DLD1 (cell line): ENCODE measurements at regions not wholly inside any gene's neighbourhood (a gene's known extent, or its start where the extent isn't known, plus 50 kb on each side); places are given as distances from the start of the nearest gene placed in this dataset.

Experiments used
- in situ Hi-C: cut with HindIII; loops from 2 replicates; pipeline ENCODE4 v1.10.0; 2017; ENCODE audit warnings: low sequenced_read_pairs

DNA sequence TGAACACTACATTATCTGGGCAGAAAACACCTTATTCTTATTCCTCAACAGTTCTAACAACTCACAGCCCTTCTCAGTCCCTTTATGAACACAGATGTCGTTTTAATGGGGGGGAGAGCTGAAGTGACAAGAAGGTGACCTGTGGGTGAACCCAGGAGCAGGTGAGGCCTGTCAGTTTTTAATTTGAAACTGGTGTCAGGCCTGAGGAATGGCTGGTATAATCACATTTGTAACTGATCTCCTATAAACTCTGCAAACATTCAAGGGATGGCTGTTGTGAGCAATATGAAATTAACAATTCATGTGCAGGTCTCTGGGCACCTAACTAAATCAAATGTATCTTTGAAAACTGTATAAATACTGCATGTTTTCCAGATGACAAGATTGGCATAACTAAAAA is 362.1 kb upstream of the NR5A2 start:
- in situ Hi-C loops, result no loop called here

DNA sequence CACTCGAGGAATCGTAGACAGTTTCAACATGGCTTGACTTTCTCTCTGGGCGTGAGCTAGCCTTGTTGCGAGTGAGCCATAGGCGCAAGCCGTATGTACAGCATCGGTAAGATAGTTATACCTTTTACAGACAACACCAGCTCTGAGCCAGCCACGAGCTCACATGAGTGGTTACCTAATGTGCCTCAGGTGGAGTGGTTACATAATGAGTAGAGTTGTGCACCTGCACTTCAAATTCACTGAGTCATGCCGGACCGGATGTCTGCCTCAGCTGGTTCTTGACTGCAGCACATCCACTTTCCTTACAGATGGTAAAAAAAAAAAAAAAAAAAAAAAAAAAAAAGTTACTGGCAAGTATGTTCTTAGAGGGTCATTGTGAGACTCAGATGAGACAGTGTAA is 360.4 kb upstream of the NR5A2 start:
- in situ Hi-C loops, result no loop called here

DNA sequence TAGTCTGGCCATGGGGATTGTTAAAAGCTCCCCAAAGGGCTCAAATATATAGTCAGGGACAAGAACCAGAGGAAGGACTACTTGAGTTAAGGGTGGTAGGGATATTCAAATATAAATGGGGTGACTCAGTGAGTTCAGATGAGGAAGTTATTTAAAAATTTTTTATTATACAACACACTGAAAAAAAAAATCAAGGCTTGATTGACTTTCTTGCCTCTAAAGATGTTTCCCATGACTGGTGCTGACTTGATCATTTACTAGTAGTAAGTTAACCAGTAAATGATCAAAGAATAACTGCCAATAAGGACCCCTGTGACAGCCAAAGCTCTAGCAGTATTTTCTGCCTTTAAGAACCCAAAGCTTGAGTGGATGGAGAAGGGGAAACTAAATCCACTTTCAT is 357.6 kb upstream of the NR5A2 start:
- in situ Hi-C loops, result no loop called here

DNA sequence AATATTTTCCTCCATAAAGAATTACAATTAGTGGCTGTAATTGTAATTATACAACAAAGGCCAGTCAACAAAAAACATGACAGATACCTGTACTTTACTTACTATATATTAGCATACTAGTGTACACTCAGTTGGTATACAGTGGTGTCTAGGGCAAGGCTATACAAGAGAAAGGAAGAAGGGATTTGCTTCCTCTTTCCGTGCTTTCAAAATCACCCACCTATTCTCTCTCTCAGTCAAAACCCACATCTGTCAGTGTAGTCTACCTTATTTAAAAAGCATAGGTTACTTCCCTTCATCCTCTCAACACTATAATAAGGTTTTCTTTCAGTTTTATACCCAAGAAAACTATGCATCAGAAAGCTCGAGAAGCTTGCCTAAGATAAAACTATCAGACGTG is 355.8 kb upstream of the NR5A2 start:
- in situ Hi-C loops, result no loop called here

DNA sequence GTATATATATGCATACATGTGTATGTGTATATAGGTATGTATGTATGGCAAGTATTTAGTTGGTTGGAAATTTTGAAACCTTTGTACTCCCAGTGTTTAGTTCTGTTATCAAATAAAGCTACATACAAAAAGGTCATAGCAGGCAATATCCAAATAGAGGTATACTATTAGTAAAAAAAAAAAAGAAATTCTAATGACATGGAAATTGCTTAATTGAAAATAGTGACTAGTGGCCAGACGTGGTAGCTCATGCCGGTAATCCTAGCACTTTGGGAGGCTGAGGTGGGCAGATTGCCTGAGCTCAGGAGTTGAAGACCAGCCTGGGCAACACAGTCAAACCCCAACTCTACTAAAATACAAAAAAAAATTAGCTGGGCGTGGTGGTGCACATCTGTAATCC is 351.6 kb upstream of the NR5A2 start:
- in situ Hi-C loops, result no loop called here

DNA sequence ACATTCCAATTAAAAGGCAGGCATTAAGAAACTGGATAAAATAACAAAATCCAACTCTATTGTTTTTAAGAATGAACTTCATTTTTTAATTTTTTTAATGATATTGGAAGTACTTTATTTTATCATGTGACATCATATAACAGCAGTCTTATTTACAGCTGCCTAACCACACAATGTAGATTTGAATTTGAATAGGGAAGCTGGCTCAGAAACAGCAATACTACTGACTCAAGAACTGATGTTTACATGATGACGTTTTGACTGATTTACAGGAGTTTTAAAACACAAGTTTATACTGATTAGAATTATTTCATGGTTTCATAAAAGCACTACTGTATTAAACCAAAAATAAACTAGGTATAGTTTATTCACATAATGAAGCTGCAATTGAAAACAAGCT is 348.7 kb upstream of the NR5A2 start:
- in situ Hi-C loops, result no loop called here

DNA sequence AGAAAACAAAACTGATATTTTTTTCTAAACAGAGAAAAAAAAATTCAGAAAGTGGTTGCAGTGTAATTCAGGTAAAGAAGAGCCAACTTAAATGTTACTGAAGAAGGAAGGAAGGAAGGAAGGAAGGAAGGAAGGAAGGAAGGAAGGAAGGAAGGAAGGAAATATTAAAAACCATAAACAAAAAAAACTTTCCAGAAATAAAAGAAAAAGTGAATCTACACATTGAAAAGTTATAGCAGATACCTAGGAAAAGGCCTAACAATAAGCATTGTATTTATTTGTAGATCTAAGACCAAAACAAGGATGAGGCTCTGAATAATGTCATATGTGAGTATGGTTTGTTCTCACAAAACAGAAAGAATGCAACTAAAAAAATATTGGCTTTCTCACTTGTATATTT is 345.4 kb upstream of the NR5A2 start:
- in situ Hi-C loops, result loop anchor here (10.0 kb wide), 1 partner anchor 503 kb away; no protein-coding TSS in a partner anchor

DNA sequence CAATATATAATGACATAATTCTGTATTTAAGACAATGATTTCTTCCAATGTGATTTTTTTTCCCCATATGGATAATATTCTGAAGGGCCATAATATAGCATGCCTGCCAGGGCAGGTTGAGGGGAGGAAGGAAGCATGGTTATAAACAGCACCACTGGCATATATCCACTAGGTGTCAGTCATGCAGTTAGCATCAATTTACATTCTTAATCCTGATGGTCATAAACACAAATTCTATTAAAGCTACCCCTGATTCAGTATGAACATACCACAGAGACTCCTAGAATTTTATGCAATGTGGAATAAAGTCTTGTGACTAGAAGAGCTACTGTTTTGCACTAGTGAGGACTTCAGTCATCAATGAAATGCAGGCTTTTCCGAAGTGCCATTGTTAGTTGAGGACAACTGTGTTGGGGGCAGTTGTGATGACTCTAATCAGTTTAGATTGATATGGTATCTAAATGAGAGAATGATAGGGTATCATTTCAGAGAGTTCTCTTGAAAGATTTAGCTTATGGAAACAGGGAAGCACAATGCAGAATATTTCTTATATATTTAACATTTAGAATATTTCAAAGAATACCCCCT is 342.7 kb upstream of the NR5A2 start:
- in situ Hi-C loops, result loop anchor here (10.0 kb wide), 1 partner anchor 500 kb away; no protein-coding TSS in a partner anchor

DNA sequence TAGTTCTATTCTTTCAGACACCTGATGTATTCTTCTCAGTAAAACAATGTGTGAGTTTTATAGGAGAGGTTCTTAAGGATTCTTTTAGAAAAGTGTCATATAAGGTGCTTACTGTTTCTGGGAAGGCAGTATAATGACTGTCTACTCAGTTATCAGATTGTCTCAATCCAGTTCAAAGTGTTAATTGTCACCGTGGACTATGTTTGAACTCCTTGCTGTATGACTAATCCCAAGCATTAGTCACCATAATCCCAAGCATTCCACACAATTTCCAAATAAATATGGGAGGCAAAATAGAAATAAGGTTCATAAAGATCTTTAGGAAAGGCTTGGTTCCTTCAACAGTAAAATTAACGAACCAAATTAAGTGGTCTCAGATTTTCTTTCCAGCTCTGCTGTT is 342.1 kb upstream of the NR5A2 start:
- in situ Hi-C loops, result loop anchor here (10.0 kb wide), 1 partner anchor 499 kb away; no protein-coding TSS in a partner anchor

DNA sequence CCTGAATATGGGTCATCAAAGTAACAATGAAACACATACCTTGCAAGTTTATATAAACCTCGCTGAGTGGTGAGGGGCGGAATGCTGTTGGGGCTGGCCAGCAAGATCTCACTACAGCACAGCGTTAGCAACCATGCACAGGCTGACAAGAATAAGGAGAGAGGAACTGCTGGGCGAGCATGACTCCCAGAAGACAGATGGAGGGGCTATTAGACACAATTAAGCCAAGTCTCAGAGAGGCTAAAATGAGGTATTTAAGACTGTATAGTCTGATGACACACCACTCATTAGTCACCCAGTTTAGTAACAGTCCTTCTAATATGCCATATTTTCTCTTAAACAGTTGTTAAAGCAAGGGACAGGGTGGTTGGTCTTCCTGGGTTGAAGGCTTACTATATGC is 340.2 kb upstream of the NR5A2 start:
- in situ Hi-C loops, result loop anchor here (10.0 kb wide), 1 partner anchor 497 kb away; no protein-coding TSS in a partner anchor

DNA sequence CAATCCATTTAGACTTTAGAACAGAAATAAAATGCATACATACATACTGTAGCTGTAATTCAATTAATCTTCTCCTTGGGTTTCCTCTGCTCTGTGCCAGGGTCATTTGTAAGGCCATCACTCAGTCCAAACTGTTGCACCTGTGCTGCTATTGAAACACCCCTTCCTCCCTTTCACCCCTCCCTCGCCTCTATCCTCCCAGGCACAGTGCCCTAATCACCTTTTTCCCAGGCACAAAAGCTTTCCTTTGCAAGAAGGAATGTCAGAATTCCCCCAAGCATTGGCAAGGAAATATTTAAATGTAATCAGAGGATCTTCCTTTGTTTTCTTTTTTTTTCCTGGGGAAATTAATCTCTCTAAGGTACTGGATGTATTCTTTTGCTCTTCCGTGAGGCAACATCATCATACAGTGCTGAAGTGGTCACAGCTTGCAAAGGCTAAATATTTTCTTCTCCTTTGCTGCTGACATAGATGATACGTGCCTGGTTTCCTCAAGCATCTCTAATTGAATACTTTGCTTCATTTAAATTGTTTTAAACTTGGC is 339.3 kb upstream of the NR5A2 start:
- in situ Hi-C loops, result loop anchor here (10.0 kb wide), 1 partner anchor 497 kb away; no protein-coding TSS in a partner anchor

DNA sequence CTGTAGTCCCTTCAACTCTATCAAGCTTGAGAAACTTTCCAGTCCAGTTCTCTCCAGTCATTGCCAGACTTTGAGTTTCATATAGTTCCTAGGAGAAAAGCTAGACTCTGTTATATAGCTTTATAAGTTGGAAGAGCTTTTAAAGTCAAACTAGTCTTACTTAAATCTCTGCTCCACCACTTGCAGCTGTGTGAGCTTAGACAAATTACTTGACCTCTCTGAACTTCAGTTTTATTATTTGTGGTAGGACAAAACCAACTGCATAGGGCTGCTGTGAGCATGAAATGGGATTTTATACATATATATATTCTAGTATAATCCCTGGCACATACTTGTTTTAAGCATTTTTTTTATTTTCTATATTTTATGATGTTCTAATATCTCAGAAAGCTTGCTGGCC is 338.7 kb upstream of the NR5A2 start:
- in situ Hi-C loops, result loop anchor here (10.0 kb wide), 1 partner anchor 496 kb away; no protein-coding TSS in a partner anchor

DNA sequence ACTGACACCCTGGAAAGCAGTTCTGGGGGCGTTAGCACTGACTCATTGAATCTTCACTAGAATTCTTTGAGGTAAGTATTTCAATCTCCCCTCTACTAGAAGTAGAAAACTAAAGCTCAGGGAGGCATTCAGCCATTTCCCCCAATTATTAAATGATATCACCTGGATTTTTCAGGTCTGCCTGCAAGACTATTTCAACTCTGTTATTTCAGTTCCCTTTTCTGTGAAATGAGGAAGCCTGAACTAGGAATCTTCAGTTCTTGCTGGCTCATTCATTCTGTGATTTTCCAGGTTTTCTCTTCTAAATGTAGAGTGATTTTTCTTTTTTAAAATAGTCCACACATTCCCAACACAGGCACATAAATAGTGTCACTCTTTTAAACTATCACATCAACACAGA is 337.0 kb upstream of the NR5A2 start:
- in situ Hi-C loops, result no loop called here

DNA sequence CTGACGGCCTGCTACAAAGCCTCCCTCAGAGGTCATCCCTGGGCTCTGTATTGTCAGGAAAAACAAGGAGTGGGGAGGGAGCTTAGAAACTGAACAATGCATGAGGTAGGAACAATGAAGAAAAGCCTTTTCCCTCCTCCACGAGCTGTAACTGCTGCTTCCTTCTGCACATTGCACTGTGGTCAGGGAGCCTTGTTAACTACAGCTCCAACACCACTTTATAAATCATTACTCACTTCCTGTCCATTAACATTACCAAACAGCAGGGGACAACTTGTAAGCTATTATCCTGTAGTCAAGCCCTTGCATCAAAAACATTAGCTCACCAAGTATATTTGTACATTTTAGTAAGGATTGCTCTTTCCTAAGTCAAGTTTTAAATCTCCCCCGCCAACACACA is 336.0 kb upstream of the NR5A2 start:
- in situ Hi-C loops, result no loop called here

DNA sequence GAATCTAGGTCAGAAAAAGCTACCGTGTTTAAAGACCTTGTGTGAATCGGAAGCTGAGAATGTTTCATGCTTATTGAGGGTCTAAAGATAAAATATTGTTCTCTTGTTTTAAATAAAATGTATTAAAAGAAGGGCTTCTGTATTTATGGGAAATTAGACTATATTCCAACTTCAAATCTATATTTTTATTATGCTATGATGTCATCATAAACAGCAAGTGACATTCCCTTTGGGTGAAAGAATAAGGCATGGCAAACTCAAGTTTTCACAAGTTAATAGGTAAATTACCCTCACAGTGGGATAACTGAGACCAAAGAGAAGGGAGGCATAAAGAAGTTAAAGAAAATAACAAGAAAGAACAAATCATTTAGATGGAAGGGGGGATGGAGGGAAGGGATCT is 333.8 kb upstream of the NR5A2 start:
- in situ Hi-C loops, result no loop called here

DNA sequence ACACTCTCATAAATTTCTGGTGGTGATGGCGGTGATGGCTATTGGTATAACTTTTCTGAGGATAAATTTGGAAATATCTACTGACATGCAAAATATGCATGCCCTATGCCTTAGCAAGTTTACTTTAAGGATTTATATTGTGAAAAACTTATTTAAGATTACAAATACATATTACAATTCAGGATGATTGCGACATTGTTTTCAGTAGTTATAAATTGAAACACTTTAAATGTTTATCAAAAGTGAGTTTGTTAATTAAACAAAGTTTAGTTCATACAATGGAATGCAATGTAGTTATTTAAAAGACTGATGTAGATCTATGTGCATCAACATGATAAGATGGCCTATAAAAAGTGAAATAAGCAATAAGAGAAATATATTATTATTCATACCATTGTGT is 331.3 kb upstream of the NR5A2 start:
- in situ Hi-C loops, result no loop called here

DNA sequence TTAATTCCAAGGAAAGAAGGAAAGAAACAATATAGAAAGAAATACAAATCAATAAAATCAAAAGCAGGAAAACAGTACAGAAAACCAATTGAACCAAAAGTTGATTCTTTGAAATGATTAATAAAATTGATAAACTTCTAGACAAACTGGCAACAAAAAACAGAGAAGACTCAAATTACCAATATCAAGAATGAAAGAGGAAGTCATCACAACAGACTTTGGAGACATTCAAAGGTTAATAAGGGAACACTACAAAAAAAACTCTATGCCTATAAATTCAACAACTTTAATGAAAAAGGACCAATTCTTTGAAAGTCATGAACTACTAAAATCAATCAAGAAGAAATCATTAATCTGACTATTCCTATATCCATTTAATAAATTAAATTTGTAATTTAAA is 329.3 kb upstream of the NR5A2 start:
- in situ Hi-C loops, result no loop called here

DNA sequence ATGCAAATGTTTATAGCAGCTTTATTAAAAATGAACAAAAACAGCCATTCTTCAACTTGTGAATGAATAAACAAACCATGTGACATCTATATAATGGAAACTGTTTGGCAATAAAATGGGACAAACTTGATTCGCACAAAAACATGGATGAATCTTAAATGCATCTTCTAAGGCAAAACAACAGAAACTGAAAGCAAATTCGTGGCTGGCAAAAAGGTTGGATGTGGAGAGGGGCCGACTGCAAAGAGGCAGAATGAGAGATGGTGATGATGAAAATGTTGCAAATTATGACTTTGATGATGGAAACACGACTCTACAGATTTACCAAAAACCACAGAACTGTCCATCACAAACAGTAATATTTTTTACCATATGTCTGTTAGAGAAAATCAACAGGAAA is 327.0 kb upstream of the NR5A2 start:
- in situ Hi-C loops, result no loop called here

DNA sequence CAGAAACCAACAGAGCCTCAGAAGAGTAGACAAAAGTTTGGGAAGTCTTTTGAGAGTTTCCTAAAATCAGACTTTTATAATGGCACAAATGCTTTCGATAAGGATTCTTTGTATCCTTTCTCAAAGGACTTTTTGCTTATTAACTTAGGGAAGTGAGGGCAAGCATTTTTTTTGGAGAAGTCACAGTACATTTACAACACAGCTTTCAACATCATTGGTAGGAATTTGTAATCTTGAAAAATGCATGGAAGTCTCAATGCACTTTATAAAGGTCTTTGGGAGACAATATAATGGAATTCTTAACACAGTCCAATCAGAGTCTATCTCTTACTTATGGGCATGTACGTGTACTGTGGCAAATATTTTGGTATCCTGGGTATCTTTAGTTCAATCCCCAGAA is 325.8 kb upstream of the NR5A2 start:
- in situ Hi-C loops, result no loop called here

DNA sequence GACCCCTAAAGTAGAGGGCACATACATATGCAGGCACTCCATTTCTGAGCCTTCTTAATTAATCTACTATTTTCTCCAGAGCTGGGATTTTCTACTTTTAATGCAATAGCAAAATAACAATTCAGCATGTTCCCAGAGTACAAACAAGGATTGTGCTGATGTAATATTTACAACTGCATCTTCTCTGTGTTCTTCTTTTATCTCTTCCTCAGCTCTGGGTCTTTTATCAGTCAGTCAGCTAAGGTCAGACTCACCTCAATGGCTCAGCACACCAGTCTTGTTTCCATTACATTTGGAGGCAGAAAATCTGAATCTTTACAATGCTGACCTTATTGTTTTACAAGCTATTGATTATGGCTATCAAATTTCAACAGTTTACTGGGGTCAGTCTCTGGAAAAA is 323.3 kb upstream of the NR5A2 start:
- in situ Hi-C loops, result no loop called here

DNA sequence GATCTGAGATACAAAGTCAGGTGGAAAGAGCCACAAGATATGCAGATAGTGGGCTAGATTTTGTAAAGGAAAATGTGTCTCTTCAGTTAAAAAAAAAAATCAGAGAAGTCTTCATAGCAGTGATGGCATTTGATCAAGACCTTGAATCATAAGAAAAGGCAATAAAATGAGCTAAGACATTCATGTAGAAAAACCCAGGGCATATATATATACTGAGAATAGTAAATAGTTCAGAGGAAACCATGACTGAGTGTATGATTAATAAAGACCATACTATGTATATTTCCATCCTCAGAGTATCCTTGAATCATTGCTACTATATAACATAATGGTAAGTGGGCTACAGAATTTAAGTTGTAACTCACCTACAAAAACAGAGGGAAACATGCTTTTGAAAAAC is 321.7 kb upstream of the NR5A2 start:
- in situ Hi-C loops, result no loop called here

DNA sequence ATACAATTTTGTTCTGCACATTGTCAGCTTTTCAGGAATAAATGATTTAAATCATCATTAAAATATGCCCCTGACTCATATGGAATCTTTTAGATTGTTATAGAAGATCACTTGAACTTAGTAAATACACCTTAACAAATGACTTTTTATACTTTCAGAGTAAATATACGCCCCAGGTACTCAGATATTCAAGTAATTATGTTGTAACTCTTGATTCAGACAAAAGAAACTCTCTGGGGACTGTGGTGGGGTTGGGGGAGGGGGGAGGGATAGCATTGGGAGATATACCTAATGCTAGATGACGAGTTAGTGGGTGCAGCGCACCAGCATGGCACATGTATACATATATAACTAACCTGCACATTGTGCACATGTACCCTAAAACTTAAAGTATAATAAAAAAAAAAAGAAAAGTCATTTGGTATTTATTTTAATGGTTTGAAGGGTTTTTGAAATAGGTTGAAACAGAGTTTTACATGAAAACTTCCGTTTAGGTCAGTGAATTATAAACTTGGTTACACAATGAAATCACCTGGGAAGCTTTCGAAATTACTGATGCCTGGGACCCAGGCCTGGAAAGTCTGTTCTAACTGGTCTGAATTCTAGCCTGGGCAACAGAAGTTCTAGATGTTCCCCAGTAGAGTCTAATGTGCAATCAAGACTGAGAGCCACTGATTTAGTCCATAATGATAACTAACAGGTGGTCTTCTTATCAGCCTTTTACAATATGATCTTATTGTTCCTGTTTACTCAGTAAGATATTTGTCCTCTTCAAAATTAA is 320.5 kb upstream of the NR5A2 start:
- in situ Hi-C loops, result no loop called here
